Astrocyte of the spinal cord (primary cell): ENCODE measurements at regions not wholly inside any gene's neighbourhood (a gene's known extent, or its start where the extent isn't known, plus 50 kb on each side); places are given as distances from the start of the nearest gene placed in this dataset.
"Not testable (repeated sequence)": the region's sequence is repeated elsewhere in the genome, so short reads cannot be mapped to it uniquely, and the experiment has no call there.

Experiments
- DNase-seq: peaks from one replicate; pipeline ENCODE4 v3.0.0; 2011; ENCODE audit warnings: low read depth, low spot score
- H3K4me3 ChIP-seq: 2 replicates; pipeline ENCODE4 v1.5.1; 2011; ENCODE audit warnings: low read depth, mild to moderate bottlenecking, low read length, moderate library complexity
- in situ Hi-C: cut with HindIII; loops from 2 replicates; pipeline ENCODE4 v1.10.0; 2017; ENCODE audit warnings: low sequenced_read_pairs
- TF ChIP-seq, protein P1 (sequence below): IDR thresholded peaks from 2 replicates; pipeline ENCODE4 v1.5.1; 2012; ENCODE audit warnings: low read depth, mild to moderate bottlenecking, low read length, inconsistent platforms

DNA sequence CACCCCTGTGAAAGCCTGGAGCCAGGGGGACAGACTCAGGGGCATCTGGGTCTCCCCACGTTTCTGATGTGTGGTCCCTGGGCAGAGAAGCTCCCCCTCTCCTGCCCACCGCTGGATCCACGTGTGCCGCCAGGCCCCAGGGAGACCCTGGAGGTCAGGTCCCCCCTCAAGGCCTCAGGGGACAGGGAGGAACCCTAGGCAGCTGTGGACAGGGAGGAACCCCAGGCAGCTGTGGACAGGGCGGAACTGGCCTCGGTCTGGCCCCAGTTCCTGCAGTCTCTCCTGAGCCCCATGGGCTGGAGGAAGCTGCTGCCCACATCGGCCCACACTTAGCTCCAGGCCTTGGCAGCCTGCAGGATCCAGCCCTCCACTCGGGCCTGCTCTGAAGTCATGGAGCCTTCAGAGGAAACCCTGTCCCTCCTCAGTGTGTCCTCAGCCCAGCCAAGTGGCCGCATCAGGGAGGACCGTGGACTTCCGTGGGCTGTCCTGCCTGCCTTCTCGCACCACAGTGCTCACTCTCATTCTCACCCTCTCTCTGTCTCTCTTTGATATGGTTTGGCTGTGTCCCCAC is 127.7 kb downstream of the BRD1 start:
- TF ChIP-seq, protein P1, sequence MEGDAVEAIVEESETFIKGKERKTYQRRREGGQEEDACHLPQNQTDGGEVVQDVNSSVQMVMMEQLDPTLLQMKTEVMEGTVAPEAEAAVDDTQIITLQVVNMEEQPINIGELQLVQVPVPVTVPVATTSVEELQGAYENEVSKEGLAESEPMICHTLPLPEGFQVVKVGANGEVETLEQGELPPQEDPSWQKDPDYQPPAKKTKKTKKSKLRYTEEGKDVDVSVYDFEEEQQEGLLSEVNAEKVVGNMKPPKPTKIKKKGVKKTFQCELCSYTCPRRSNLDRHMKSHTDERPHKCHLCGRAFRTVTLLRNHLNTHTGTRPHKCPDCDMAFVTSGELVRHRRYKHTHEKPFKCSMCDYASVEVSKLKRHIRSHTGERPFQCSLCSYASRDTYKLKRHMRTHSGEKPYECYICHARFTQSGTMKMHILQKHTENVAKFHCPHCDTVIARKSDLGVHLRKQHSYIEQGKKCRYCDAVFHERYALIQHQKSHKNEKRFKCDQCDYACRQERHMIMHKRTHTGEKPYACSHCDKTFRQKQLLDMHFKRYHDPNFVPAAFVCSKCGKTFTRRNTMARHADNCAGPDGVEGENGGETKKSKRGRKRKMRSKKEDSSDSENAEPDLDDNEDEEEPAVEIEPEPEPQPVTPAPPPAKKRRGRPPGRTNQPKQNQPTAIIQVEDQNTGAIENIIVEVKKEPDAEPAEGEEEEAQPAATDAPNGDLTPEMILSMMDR, result no peak
- no peak for DNase-seq
- in situ Hi-C loops, result no loop called here
- H3K4me3 ChIP-seq, result no peak overlapping the region

DNA sequence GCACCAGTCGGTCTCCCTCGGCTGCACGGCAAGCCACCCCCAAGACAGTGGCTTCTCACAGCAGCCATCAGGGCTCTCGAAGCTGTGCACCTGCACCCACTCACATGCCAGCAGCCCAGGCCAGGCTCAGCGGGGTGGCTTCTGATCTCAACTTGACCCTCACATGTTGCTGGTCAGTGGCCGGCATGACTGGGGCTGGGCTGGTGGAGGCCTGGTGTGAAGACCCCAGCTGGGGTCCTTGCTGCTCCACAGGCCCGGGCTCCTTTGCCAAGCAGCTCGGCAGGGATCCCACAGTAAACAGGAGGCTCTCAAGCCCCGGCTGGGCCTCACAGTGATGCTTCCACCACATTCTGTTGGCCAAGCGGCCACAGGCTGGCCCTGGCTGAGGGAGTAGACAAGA is 128.2 kb downstream of the BRD1 start:
- no peak for DNase-seq
- in situ Hi-C loops, result no loop called here
- TF ChIP-seq, protein P1, result no peak

DNA sequence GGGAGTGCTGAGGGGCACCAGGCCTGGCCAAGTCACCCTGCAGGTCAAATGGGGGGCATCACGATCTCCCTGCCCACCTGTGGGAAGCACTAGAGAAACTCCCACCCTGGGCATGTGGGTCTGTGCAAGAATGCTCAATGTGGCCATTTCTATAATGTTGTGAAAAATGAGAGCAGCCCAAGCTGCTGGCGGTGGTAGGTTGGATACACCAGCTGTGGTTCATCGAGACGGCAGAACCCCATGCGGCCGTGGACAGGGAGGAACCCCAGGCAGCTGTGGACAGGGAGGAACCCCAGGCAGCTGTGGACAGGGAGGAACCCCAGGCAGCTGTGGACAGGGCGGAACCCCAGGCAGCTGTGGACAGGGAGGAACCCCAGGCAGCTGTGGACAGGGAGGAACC is 129.1 kb downstream of the BRD1 start:
- DNase-seq, H3K4me3 ChIP-seq, in situ Hi-C loops: not testable (repeated sequence)

More for the DNA sequence above, 128.2 kb downstream of the BRD1 start:
- H3K4me3 ChIP-seq, result no peak overlapping the region

DNA sequence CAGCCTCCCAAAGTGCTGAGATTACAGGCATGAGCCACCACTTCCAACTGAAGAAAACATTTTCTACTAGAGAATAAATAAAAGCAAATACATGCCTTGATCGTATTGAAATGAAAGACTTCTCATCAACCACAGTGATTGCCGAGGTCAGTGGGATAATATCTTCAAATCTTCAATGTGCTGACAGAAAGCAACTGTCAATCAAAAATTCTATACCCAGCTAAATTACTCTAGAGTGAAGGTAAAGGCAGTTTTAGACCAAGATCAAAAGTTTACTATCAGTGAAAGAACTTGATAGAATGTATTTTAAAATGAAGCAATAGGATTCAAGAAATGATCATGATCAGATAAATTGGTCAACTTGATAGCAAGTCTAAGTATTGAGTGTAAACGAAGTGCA is 130.6 kb downstream of the BRD1 start:
- in situ Hi-C loops, result no loop called here
- H3K4me3 ChIP-seq, result no peak overlapping the region
- DNase-seq, result no peak
- TF ChIP-seq, protein P1, result no peak

DNA sequence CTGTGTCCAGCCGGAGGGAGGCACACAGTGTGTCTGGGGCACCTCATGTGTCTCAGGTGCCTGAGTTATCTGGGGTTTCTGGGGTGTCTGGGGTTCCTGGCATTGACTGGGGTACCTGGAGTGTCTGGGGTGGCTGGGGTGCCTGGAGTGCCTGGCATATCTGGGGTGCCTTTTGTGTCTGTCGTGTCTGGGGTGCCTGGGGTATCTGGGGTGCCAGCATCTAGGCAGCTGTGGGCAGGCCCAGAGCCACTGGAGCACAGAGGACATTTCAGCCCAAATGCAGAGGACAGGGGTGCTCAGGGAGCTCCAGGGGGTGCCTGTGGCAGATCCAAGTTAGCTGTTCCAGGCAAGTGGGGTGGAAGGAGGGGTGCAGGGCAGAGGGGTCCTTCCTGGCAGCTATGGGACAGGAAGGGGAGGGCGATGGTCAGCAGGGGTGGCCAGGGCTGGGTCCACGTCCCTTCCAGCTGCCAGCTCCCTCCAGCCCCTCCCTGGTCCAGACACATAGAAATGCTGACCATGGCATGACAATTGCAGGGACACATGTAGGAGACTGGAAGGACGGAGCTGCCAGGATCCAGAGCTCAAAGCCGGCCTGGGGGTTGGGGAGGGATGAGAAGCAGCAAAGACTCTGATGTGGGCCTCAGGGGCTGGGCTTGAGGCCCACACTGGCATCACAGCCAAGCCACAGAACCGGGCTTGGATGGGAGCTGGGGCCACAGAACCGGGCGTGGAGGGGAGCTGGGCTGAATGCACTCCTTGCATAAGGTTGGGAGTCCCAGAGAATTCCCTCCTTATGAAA is 133.0 kb downstream of the BRD1 start:
- in situ Hi-C loops, result no loop called here
- H3K4me3 ChIP-seq, result no peak overlapping the region
- DNase-seq, result no peak
- TF ChIP-seq, protein P1, result no peak

DNA sequence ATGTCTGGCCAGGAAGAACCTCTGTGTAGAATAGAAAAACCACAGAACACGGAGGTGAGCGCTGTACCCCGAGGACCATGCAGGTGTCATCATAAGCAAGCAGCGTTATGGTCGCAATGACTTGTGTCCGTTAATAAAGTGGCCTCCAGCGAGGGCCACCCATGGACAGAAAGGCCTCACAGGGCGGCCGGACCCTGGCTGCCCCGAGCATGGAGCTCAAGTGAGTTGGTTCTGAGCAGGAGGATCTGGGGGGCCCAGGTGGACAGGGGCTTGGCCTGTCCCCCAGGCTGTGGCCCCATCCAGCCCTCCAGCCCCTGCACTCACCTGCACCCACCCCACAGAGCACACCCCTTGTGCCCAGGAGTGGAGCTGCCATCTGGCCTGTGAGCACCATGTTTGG is 133.8 kb downstream of the BRD1 start:
- TF ChIP-seq, protein P1, result no peak
- in situ Hi-C loops, result no loop called here
- H3K4me3 ChIP-seq, result no peak overlapping the region
- no peak for DNase-seq

- TF ChIP-seq, protein P1, result no peak
- in situ Hi-C loops, result no loop called here
- no peak overlapping the region for H3K4me3 ChIP-seq
- DNase-seq, result no peak
These were observed 134.3 kb downstream of the BRD1 start for GRCh38 chr22:49693416-49693815.
